HG03442 (cell line): ENCODE measurements at regions not wholly inside any gene's neighbourhood (a gene's known extent, or its start where the extent isn't known, plus 50 kb on each side); places are given as distances from the start of the nearest gene placed in this dataset.

ENCODE experiments used
- ATAC-seq: cut with Tn5 transposase; IDR thresholded peaks from one replicate; pipeline ENCODE4 v1.9.1; 2021; ENCODE audit warnings: mild to moderate bottlenecking, moderate library complexity; ENCODE audit not compliant: unreplicated experiment

DNA sequence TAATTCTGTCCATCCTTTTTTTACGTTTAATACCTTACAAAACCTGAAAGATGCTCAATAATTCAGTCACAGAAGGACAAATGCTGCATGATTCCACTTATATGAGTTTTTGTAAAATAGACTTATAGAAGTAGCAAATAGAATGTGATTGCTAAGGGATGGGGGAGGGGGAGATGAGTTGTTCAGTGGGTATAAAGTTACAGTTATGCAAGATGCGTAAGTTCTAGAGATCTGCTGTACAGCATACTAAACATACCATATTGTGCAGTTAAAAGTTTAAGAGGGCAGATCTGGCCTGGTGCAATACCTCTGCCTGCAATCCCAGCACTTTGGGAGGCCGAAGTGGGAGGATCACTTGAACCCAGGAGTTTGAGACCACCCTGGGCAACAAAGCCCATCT lies 78.8 kb downstream of the TET3 start:
- no peak for ATAC-seq

DNA sequence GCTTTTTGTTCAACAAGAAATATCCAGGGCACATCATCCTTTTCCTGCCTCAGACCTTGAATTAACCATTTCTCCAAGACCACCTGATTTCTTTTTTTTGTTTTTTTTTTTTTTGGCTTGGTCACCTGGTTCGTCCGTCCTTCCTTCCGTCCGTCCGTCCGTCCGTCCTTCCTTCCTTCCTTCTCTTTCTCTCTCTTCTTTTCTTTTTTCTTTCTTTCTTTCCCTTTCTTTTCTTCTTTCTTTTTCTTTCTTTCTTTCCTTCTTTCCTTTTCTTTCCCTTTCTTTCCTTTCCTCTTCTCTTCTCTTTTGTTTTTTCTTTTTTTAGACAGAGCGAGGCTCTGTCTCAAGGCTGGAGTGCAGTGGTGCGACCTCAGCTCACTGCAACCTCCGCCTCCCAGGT lies 80.7 kb downstream of the TET3 start:
- ATAC-seq, result no peak

- ATAC-seq, result no peak
Measured at GRCh38 chr2:74066491-74067203, 81.1 kb downstream of the BOLA3 start.

GRCh38 chr2:74067221-74067747 lies 80.4 kb downstream of the BOLA3 start:
- no peak for ATAC-seq

DNA sequence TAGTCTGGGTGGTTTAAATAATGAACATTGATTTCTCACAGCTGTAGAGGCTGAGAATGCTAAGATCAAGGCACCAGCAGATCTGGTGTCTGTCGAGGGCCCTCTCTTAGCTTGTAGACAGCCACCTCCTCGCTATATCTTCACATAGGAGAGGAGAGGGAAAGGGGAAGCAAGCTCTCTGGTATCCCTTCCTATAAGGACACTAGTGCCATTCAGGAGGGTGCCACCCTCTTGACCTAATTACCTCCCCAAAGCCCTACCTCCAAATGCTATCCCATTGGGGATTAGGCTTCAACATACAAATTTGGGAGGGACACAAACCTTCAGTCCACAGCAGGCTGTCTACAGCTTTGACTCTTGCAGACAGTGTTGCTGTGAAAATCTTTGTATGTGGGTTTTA lies 76.7 kb downstream of the BOLA3 start:
- ATAC-seq, result no peak

- no peak for ATAC-seq
Measured at GRCh38 chr2:74071426-74071825, 76.3 kb downstream of the BOLA3 start.

DNA sequence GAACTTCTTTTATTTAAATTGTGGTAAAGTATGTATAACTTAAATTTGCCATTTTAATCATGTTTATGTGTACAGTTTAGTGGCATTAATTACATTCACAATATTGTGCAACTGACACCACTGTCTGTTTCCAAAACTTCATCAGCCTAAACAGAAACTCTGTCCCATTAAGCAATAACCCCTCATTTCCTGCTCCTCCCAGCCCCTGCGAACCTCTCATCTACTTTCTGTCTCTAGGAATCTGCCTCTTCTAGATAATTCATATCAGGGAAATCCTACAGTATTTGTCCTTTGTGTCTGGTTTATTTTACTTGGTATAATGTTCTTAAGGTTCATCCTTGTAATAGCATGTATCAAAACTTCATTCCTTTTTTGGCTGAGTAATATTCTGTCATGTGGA lies 75.1 kb downstream of the BOLA3 start:
- ATAC-seq, result no peak

- no peak for ATAC-seq
Measured at GRCh38 chr2:74074487-74074886, 73.2 kb downstream of the BOLA3 start.

- no peak for ATAC-seq
Measured at GRCh38 chr2:74076074-74076470, 71.6 kb downstream of the BOLA3 start.

DNA sequence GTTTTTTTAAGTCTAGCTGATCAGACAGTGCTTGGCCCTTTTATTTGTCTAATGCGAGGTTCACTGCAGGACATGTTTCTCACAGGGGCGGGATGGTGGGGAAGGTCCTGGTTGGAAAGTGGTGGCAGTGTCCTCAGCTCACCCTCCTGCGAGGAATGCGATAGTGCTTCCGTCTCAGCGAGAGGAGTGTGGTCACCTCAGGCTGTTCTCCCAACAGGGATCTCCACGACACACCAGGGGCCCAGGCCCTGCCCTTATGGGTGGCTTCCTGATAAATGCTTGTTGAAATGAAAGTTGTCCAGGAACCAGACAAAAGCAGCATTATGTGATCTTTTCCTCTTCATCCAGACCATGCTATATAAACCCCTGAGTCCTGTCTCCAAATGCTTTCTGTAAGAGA lies 70.1 kb downstream of the BOLA3 start:
- ATAC-seq, result no peak

DNA sequence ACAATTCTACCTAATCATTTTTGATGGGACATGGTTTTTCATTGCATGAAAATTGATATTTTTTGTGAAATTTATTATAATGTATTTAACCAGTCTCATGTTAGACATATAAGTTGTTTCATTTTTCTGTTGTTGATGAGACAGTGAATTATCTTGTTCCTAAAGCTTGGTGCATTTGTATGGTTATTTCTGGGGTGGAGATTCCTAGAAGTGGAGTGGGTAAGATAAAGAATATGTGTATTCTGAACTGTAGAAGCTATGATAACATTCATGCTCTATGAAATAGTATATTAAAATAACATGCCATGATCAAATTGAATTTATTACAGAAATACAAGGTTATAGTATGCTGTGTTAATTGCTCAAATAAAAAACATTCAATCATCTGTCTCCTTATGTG lies 69.2 kb downstream of the BOLA3 start:
- no peak for ATAC-seq

- peak; percentile 72 for ATAC-seq
Measured at GRCh38 chr2:74079522-74080341, 68.0 kb downstream of the BOLA3 start.

GRCh38 chr2:74080346-74080745 lies 67.4 kb downstream of the BOLA3 start:
- peak; percentile 1 for ATAC-seq

DNA sequence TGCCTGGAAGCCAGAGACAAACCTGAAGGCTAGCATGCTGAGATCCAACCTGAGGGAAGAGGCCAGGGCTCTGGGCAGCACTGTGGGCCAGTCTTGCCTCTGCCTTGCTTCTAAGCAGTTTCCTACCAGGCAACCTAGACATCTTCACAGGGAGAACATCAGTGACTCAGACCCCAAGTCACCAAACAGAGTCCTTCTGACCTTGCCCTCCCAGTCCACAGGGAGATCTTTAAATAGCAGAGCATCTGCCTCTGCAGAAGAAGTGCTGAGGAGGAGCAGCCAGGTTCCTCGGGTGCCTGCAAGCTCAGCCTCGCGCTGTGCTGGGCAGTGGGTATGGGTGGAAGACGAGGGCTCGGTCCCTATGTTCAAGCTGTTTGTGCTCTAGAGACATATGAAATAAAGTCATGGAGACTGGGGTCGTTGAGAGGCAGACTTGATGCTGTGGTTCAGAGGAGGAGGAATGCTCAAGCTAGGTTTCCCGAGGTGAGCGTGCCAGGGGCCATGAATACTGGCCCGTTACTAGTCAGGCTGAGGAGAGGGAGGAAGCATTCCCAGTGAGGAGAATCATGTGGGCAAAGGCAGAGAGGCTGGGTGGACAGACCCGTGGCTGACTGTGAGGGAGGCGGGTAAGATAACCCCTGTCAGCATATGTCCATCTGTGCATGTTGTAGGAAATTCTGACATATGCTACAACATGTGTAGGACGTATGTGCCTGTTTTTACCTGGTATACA lies 66.5 kb downstream of the BOLA3 start:
- ATAC-seq, result no peak

DNA sequence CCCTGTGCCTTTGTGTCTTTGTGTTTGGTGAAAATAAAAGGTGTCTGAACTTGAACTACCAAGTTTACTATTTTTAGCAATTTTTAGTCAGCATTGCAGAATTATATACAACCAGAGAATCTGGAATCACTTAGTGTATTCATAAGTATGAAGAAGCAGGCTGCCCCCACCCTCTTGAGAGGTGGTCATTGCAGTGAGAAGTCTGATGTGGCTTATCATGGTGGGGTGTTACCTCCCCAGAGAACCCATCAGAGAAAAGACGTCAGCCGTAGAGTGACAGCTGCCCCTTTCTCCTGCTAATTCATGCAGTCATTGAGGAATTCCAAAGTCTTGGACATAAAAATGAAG lies 66.0 kb downstream of the BOLA3 start:
- ATAC-seq, result no peak

DNA sequence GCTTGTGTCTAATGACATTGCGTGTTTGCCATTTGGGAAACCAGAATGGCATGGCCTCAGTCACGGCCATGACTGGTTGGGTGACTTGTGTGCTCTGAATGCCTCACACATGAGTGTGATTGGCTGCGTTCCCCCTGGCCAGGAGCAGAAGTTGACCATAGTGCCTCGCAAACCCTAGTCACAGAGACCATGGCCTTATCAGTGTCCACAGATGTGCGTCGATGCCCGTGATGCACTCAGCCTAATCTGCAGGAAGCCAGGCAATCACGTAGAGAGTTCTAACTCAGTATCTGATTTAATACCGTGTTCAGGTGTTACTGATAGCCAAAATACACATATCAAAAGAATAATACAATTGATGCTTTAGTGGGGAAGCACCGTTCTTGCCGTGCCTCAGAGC lies 64.0 kb downstream of the BOLA3 start:
- no peak for ATAC-seq
